GM19239 (cell line): ENCODE measurements at regions not wholly inside any gene's neighbourhood (a gene's known extent, or its start where the extent isn't known, plus 50 kb on each side); places are given as distances from the start of the nearest gene placed in this dataset.
"Not testable (repeated sequence)": the region's sequence is repeated elsewhere in the genome, so short reads cannot be mapped to it uniquely, and the experiment has no call there.

ENCODE experiments used
- DNase-seq: peaks from one replicate; pipeline ENCODE4 v3.0.0; 2011; ENCODE audit warnings: low spot score; ENCODE audit not compliant: insufficient read length
- FAIRE-seq: peaks from 2 replicates; lab custom pipeline; 2011; peaks lifted over from hg19 to GRCh38; lab: Jason Lieb, UNC

DNA sequence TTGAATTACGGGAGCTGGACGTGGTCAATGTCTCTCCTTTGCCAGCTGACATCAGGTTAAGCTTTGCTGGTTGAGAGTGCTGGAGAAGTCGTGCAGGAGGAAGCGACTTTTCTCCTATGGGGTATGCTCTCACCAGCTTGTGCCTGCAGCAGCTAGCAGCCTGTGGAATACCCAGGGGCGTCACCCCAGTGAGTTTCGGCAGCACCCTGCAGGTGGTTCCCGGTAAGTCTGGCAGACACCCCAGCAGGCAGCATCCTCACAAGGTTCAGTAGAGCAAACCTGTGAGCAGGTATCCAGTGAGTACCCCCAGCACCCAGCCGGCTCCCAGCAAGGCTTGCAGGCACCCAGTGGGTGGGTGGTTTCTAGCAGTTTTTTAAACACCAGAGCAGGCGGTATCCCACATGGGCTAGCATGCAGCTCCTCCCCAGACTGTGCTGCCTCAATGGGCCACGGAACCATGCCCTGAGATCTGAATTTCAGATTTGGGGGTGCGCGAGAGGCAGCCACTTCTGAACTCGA lies 74.8 kb upstream of the SVIL start:
- FAIRE-seq (no peak), DNase-seq (no peak)

DNA sequence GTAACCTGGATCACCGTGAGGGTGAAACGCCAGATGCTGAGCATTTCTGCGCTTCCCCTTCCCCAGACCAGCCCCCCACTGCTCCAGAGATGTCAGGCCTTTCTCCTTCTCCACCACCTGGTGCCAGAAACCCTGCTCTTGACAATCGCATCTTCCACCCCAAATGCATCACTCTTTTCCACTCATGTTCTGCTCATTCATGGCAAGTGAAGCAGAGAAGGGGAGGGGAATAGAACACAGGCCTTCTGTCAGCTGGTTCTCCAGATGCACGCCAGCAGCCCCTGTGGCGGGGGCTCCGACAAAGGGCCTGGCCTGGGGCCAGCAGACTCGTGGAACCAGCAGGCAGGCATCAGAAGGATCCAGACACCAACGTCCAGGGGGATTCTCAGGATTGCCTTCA lies 68.5 kb upstream of the SVIL start:
- no peak for DNase-seq
- FAIRE-seq, result no peak

DNA sequence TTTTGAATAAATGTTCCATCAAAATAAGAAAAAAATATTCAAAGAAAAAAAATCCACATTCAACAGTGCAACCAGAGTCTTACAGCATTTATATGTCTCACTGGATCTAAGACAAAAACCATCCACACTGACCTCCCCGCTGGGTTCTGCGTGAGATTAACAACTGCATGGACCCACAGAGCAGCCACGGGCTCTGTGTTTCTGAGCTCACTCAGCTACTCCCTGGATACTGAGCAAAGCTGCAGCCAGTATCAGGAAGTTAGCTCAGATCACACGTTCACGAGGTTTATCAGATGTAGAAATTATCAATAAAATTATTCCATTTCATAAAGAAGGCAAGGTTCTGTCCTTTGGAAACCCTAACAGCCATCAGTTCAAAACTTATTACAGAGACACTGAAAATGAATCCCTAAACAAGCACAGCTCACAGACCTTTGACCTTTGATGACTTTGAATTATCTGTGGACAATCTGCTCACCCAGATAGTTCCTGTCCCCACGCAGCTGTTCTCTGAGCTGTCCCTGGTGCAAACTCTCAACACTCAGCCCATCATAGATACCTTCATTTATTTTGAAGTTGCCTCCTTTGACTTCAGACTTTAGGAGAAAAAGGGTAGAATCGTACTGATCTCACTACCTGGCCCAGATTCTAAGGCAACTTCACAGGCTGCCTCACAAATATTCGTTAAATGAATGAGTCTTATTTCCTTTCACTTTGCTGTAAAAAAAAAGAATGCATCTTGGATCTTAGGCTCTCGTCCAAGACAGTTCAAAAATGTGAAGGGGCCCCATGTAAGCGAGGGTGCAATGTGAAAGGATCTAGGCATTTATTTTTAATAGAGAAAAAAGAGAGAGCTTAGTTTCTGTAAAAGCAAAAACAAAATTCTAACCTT lies 67.7 kb upstream of the SVIL start:
- FAIRE-seq (no peak), DNase-seq (no peak)

DNA sequence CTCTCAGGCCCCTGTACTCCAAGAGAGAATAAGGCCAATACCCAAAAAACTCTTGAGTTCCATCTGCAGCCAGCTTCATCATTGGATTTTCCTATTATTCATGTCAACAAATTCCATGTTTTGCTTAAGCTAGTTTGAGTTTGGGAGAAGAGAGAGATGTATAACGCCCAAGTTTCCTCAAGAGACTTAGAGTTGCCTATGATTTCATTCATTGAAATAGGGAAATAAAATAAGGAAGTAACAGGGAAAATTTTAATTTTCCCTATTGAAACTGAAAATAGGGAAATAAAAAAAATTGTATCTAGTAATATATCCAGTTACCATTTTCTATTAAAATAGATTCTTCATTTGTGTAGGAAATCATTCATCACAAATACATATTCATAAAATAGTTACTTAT lies 66.5 kb upstream of the SVIL start:
- FAIRE-seq (no peak), DNase-seq (no peak)

DNA sequence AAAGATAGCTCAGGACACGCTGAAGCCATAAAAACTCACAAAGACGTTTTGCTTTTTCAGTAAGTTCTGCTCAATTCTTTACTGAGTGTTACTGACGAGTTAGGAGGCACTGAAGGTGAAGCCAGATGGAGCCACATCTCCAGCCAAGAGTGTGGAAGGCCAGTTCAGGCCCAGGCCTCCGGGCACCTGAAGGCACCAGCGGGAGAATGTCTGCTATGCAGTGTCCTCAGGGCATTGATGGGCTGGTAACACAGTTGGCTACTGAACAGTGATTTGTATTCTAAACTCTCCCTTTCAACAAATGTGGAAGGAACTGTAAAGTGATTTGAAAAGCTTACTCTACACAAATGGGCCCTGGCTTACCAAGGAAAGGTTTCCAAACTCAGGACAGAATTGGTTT lies 64.8 kb upstream of the SVIL start:
- no peak for DNase-seq
- FAIRE-seq, result no peak

DNA sequence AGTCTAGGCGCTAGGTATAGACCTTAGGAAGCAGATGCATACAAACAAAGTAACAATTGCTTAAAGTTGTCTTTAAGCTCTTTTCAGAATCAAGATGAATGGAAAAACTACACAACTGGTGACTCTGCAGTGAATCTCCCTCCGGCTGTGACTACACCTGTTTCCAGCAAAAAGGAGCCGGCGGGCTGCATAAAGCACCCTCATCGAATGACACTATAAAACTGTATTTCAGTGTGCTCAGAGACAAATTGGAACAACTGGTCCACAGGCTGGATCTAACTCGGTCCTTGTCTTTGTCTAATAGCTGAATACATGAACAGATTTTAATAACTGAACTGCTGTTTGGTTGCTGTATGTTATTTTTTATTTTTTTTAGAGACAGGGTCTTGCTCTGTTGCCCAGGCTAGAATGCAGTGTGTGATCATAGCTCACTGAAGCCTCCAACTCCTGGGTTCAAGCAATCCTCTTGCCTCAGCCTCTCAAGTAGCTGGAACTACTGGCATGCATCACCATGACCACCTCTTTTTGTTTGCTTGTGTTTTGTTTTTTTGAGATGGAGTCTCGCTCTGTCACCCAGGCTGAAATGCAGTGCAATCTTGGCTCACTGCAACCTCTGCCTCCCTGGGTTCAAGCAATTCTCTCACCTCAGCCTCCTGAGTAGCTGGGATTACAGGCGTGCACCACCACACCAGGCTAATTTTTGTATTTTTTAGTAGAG lies 64.2 kb upstream of the SVIL start:
- DNase-seq, result no peak
- no peak for FAIRE-seq

DNA sequence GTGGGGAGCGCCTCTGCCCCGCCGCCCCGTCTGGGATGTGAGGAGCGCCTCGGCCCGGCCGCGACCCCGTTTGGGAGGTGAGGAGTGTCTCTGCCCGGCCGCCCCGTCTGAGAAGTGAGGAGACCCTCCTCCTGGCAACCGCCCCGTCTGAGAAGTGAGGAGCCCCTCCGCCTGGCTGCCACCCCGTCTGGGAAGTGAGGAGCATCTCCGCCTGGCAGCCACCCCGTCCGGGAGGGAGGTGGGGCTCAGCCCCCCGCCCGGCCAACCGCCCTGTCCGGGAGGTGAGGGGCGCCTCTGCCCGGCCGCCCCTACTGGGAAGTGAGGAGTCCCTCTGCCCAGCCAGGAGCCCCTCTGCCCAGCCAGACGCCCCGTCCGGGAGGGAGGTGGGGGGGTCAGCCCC lies 61.8 kb upstream of the SVIL start:
- FAIRE-seq, DNase-seq: not testable (repeated sequence)

DNA sequence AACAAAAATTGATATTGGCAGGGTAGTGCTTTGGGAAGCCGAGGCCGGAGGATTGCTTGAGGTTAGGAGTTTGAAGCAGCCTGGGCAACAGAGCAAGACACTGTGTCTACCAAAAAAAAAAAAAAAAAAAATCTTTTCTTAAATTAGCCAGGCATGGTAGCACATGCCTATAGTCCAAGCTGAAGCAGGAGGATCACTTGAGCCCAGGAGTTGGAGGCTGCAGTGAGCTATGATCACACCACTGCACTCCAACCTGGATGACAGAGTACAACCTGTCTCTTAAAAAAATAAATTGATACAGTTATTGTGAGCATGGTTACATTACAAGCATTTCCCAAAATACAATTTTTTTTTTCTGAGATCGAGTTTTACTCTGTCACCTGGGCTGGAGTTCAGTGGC lies 59.4 kb upstream of the SVIL start:
- FAIRE-seq (no peak), DNase-seq (no peak)

DNA sequence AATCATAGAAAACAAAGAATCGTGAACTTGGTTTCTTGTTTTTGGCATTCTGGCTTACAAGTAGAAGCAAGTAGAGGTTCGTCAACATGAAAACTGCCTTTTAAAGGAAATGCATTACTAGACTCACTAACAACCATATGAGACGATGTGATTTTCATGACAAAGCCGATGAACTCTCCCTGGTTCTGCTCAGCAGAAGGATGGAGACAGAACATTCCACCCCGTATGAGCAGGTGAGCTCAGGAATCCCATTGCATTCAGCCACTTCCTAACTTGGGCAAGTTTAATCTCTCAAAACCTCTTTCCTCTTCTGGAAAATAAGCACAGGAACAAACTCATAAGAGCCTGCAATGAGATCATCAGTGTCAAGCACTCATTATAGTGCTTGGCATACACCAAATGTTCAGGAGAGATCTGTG lies 57.4 kb upstream of the SVIL start:
- no peak for DNase-seq
- no peak for FAIRE-seq

DNA sequence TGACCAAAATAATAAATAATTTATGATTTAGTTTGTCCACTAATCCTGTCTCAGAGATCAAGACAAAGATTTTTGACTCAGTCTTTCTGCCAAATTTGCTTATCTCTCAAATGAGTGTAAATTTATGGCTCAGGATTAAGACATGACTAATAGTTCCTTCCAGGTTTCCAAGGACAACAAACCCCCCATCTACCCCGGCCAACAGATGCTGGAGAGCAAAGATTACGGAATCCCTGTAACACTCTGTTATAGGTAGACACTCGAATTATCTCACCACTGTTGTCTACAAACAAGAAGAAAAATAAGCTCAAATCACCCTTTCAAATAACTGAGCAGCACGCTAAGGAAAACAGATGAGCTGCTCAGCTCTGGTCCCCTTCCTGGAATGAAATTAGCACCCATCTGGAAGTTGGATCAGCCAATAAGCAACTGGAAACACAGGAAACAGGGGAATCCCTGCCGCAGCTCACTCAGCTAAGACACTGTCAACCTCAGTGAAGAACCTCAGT lies 56.8 kb upstream of the SVIL start:
- FAIRE-seq, result no peak
- no peak for DNase-seq

DNA sequence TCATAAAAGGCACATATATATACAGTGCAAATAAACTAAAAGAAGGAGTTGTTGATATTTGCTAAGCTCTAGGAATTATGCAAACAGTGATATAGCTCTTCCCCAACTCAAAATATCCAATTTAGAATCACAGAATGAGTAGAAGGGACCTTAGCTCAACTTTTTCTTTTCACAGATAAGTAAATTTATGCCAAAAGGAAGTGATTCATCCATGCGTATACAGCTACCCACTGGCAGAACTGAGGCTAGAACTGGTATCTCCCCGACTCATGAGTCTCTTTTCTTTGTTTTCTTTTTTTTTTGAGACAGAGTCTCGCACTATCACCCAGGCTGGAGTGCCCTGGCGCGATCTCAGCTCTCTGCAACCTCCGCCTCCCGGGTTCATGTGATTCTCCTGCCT lies 54.2 kb upstream of the SVIL start:
- DNase-seq (no peak), FAIRE-seq (no peak)

DNA sequence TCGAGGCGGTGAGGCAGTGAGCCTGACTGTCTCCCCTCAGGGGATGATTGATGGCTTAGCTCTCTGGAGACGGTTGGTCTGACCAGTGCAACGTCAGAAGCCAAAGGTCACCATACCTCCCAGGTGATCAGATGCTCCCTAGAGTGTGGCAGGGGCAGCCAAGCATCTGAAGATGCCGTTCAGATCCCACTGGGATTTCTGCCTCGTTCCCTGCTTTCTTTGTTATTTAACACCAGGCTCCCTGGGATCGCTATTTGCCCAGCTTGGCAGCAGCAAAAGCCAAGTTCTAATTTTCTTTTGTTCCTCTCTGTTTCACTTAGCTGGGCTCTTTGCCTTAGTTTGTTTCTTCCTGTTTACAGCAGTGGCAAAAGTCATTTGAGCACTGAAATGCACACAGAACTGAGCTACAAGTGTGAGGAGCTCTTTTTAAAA lies 53.5 kb upstream of the SVIL start:
- FAIRE-seq (no peak), DNase-seq (no peak)

DNA sequence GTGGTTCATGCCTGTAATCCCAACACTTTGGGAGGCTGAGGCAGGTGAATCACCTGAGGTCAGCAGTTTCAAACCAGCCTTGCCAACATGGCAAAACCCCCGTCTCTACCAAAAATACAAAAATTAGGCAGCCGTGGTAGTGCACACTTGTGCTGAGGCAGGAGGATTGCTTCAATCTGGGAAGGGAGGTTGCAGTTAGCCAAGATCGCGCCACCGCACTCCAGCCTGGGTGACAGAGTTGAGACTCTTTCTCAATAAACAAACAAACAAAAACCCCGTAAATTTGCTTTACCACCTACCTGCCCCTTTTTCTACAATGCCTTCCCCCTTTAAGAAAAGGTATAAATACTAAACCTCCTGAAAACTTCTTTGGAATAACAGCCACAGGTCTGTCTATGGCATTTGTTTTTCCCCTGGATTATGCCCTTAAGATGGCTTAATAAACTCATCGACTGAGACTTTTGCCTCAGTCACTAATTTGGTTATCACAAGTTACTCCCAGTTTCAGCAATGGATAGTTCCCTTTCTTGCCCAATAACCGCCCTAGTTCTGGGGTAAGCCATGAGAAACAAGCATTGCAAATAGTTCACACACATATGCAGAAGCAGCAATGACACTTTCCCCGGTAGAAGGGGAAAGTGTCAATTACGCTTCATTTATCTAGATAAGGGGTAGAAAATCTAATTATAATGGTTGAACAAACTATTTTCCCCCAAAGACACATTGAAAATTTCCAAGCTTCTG lies 52.8 kb upstream of the SVIL start:
- FAIRE-seq (no peak), DNase-seq (no peak)

DNA sequence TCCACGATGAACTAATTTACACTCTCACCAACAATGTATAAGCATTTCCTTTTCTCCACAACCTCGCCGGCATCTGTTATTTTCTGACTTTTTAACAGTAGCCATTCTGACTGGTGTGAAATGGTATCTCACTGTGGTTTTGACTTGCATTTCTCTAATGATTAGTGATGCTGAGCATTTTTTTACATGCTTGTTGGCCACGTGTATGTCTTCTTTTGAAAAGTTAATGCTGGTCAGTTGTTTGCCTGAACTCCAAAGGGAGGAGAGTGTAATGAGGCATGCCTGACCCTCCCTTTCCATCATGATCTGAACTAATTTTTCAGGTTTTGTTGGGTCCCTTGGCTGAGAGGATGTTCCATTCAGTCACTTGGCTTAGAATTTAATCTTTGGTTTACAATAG lies 50.7 kb upstream of the SVIL start:
- DNase-seq, result no peak

More for the DNA sequence above, 50.7 kb upstream of the SVIL start:
- no peak for FAIRE-seq
